Naive B cell (primary cell): ENCODE measurements at regions not wholly inside any gene's neighbourhood (a gene's known extent, or its start where the extent isn't known, plus 50 kb on each side); places are given as distances from the start of the nearest gene placed in this dataset.
"Not testable (repeated sequence)": the region's sequence is repeated elsewhere in the genome, so short reads cannot be mapped to it uniquely, and the experiment has no call there.

Experiments
- ATAC-seq, 2 donors: fragments of 150-1000 bp; cut with Tn5 transposase; 2 replicates each; pipeline ENCODE4 v1.10.0; 2021; ENCODE audit warnings: low read depth in 2 of 2, mild to moderate bottlenecking in 2 of 2, moderate library complexity in 2 of 2
- DNase-seq: peaks from one replicate; pipeline ENCODE4 v3.0.0; 2022
- H3K27ac Mint-ChIP-seq, 6 donors: one replicate each; pipeline ENCODE4 v1.8.0; 2020 to 2022; ENCODE audit warnings: mild to moderate bottlenecking in 6 of 6, mixed read lengths in 6 of 6, moderate library complexity in 5 of 6, inconsistent platforms in 2 of 6
- H3K27me3 Mint-ChIP-seq, 3 donors: one replicate each; pipeline ENCODE4 v1.8.0; 2021 to 2022; ENCODE audit warnings: mixed read lengths in 3 of 3, mild to moderate bottlenecking in 1 of 3
- H3K36me3 Mint-ChIP-seq, 2 donors: one replicate each; pipeline ENCODE4 v1.8.0; 2020 to 2022; ENCODE audit warnings: mixed read lengths in 2 of 2, inconsistent platforms in 1 of 2, mild to moderate bottlenecking in 1 of 2
- H3K4me1 Mint-ChIP-seq, 3 donors: one replicate each; pipeline ENCODE4 v1.8.0; 2020 to 2022; ENCODE audit warnings: mixed read lengths in 3 of 3, inconsistent platforms in 1 of 3, mild to moderate bottlenecking in 1 of 3, moderate library complexity in 1 of 3
- H3K4me3 Mint-ChIP-seq, 8 donors: one replicate each; pipeline ENCODE4 v1.8.0; 2020 to 2022; ENCODE audit warnings: mild to moderate bottlenecking in 8 of 8, mixed read lengths in 8 of 8, moderate library complexity in 8 of 8, inconsistent platforms in 2 of 8
- H3K9me3 Mint-ChIP-seq, 7 donors: one replicate each; pipeline ENCODE4 v1.8.0; 2020 to 2022; ENCODE audit warnings: mixed read lengths in 7 of 7, mild to moderate bottlenecking in 5 of 7, inconsistent platforms in 2 of 7, moderate library complexity in 1 of 7

DNA sequence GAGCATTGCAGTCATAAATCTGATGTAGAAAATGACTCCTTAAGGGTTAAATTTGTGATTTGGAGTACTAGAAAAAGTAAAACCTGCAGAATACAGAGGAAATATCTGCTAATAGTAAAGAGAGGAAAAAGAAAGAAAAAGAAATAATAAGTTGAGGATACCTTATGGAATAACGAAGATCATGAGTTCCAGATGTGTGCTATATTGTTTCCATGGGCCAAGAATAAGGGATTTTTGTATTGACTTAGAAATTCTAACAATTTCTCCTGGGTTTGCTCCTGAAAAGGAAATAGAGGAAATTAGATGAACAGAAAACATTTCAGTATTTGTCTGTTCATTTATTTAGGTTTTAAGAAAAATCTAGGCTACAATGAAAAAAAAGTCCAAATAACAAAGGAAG, 115.3 kb downstream of the ALG10B start:
- Mint-ChIP-seq H3K27me3 (no peaks in the 10 kb centered on the region), H3K9me3 (peaks cover 0 to 11% (median 7%) of the 10 kb centered on the region in 7 donors), H3K36me3 (no peaks in the 10 kb centered on the region), H3K27ac (no peak overlapping the region), H3K4me3 (no peak overlapping the region), H3K4me1 (no peaks in the 10 kb centered on the region)
- no peak for ATAC-seq
- no peak for DNase-seq

DNA sequence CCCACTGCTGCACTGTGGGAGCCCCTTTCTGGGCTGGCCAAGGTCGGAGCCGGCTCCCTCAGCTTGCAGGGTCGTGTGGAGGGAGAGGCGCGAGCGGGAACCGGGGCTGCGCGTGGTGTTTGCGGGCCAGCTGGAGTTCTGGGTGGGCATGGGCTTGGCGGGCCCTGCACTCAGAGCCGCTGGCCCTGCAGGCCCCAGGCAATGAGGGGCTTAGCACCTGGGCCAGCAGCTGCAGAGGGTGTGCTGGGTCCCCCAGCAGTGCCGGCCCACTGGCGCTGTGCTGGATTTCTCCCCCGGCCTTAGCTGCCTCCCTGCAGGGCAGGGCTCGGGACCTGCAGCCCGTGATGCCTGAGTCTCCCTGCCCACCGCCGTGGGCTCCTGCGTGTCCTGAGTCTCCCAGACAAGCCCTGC, 125.3 kb downstream of the ALG10B start:
- ATAC-seq, DNase-seq, H3K4me1 Mint-ChIP-seq, H3K36me3 Mint-ChIP-seq, H3K27ac Mint-ChIP-seq, H3K4me3 Mint-ChIP-seq, H3K27me3 Mint-ChIP-seq: not testable (repeated sequence)
- H3K9me3 Mint-ChIP-seq: peaks cover 6 to 21% (median 11%) of the 10 kb centered on the region in 7 donors

DNA sequence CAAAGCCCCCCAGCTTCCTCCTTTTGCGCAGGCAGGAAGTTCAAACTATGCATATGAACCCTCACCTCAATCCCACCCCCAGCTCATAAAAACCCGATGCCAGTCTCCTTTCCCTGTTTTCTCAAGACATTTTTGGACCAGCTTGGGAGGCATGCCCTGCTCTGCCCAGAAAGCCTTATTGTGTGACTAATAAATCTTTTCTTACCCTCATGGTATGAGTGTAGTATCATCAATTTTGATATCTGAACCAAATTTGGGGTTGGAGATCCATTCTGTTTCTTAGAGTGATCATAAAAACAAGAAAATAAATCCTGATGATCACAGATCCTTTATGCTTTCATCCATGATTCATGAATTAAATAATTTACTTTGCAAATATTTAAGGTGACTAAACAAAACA, 128.5 kb downstream of the ALG10B start:
- no peaks in the 10 kb centered on the region for H3K4me1 Mint-ChIP-seq
- ATAC-seq: no peak
- no peak overlapping the region for H3K27ac Mint-ChIP-seq
- H3K9me3 Mint-ChIP-seq: peaks cover 0 to 10% (median 4%) of the 10 kb centered on the region in 7 donors
- H3K27me3 Mint-ChIP-seq: no peaks in the 10 kb centered on the region
- DNase-seq: no peak
- H3K36me3 Mint-ChIP-seq: no peaks in the 10 kb centered on the region
- H3K4me3 Mint-ChIP-seq: no peak overlapping the region

DNA sequence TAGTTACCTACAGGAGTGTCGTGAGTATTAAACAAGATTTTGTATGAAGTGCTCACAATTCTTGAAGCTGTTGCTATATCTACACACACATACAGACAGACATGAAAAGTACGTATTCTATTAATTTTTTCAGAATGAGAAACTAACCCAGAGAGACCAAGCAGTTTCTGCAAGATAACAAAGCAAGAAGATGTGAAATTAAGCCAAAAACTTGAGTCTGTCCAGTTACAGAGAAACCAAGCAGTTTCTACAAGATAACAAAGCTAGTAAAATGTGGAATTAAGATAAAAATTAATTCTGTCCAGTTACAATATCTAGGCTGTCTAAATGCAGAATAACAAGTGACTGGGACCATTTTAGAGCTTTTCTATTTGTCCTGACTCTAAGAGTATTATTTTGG, 132.4 kb downstream of the ALG10B start:
- no peaks in the 10 kb centered on the region for H3K27me3 Mint-ChIP-seq
- H3K4me1 Mint-ChIP-seq: no peaks in the 10 kb centered on the region
- no peak overlapping the region for H3K4me3 Mint-ChIP-seq
- no peak overlapping the region for H3K27ac Mint-ChIP-seq
- peaks cover 0 to 12% (median 3%) of the 10 kb centered on the region in 7 donors for H3K9me3 Mint-ChIP-seq
- no peak for DNase-seq
- ATAC-seq: no peak
- no peaks in the 10 kb centered on the region for H3K36me3 Mint-ChIP-seq

DNA sequence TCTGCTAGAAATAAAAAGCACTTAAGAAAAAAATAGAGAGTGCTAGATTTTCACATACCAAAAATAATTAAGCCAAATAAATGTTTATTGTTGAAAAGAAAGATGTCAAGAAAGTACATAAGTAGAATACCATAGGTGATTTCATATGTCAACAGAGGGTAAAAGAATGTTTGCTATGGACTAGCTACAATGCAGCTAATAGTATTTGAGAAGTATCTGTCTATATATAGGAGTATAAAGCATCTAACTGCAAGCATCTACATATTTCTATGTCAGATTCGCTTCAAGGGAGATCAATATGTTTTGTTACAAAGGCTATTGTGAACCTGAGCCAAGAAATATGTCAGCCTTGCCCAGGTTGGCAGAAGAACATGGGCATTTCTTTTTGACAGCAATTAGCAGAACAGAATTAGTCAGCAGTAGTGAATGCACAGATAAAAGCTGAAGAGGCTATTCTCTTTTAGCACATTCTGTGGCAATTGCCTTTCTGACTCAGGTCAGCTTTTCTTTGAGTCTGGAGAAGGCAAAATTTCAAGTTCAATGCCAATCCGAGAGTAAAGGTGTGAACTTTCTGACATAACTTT, 140.1 kb downstream of the ALG10B start:
- no peak overlapping the region for H3K27ac Mint-ChIP-seq
- H3K4me3 Mint-ChIP-seq: no peak overlapping the region
- no peaks in the 10 kb centered on the region for H3K4me1 Mint-ChIP-seq
- H3K9me3 Mint-ChIP-seq: peaks cover 0 to 10% (median 0%) of the 10 kb centered on the region in 7 donors
- peaks cover 0 to 3% (median 0%) of the 10 kb centered on the region in 3 donors for H3K27me3 Mint-ChIP-seq
- ATAC-seq (no peak), DNase-seq (no peak)
- H3K36me3 Mint-ChIP-seq: no peaks in the 10 kb centered on the region

DNA sequence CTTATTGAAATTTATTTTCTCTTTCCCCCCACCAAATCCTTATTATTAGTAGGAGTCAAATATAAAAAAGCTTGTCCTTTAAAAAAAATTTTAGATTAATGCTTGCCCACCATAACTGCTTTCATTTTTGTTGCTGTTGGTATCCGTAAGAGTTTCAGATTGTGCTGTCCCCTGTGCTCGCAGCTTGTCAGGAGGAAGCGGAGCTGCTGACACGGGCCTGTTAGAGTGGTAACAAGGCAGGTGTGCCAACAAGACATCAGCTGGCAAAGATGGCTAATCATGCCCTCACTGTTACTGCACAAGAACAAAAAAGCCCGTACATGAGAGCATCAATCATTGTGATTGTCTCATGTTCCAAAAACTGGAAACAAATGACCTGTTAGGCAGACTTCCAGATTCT, 148.4 kb downstream of the ALG10B start:
- Mint-ChIP-seq H3K4me1 (no peaks in the 10 kb centered on the region), H3K4me3 (no peak overlapping the region), H3K27ac (no peak overlapping the region), H3K27me3 (no peaks in the 10 kb centered on the region), H3K9me3 (peaks cover 0 to 3% (median 0%) of the 10 kb centered on the region in 7 donors), H3K36me3 (no peaks in the 10 kb centered on the region)
- ATAC-seq (no peak), DNase-seq (no peak)

DNA sequence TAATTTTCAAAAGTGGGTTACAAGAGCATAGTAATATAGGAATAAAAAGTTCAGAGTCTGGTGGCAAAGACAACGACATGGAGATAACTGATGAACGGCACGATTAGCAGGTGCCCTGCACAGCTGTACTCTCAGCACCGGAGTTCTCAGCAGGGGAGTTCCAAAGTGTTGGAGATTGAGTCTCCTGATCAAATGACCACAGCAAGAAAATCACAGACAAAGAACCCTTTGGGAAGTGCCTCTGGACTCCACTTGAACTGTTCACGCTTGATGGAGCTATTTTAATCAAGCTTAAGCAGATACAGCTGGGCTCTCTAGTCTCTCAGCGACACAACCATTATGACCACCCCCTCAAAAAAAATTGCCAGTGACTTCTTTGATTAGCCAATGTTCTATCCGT, 153.1 kb downstream of the ALG10B start:
- ATAC-seq: no peak
- H3K27me3 Mint-ChIP-seq: no peaks in the 10 kb centered on the region
- H3K27ac Mint-ChIP-seq: no peak overlapping the region
- DNase-seq: no peak
- H3K4me1 Mint-ChIP-seq: no peaks in the 10 kb centered on the region
- H3K36me3 Mint-ChIP-seq: no peaks in the 10 kb centered on the region
- no peak overlapping the region for H3K4me3 Mint-ChIP-seq
- H3K9me3 Mint-ChIP-seq: peaks cover 3 to 15% (median 7%) of the 10 kb centered on the region in 7 donors

DNA sequence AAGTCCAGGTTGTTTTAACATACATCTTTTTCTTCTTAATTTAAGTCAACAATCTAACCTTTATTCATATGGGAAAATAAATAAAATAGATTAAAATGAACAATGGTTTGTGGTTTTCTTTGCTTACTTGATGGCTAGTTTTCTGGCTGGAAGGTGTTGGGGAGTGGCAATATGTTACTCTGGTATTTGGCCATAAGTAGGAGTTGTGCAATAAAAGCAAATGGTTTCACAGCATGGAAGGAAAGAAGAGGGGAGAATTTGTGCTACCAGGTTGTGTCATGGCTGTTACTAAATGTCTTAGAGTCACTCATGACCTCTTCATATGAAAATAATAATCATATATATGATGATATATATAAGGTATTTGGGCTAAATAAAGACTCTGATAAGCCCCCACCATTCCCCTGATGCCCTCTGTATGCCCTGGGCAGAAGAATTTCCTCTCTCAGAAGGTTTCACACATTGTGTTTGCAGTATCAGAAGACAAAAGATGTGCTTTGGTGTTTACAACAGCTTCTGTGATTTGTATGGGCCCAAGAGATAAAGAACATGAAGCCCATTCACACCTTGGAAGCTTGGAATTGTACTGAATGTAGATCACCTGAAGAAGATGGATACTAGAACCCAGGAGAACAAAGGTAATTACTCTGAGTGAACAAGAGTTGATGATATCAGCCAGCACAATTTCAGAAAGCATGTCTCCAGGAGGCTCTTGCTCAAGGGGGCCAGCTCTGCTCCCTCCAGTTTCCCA, 160.9 kb downstream of the ALG10B start:
- Mint-ChIP-seq H3K36me3 (no peaks in the 10 kb centered on the region), H3K4me3 (no peak overlapping the region), H3K4me1 (no peaks in the 10 kb centered on the region), H3K9me3 (peaks cover 3 to 11% (median 7%) of the 10 kb centered on the region in 7 donors), H3K27ac (no peak overlapping the region), H3K27me3 (no peaks in the 10 kb centered on the region)
- ATAC-seq: no peak
- no peak for DNase-seq

DNA sequence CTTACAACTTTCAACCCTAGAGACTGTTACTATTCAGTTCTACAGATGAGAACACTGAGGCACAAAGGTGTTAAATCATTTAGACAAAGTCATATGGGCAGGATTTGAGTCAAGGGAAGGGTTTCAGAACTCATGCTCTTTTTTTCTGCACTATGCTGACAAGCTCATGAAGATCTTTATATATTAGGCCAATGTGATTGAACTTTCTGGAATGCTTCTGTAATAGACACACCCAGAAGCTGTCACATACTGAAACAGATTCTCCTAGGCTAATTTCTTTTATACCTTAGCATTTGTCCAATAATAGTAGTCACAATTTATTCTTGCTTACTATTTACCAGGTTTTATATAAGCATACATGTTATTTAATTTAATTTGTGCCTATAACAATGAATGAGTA, 164.0 kb downstream of the ALG10B start:
- Mint-ChIP-seq H3K4me3 (no peak overlapping the region), H3K36me3 (no peaks in the 10 kb centered on the region), H3K4me1 (no peaks in the 10 kb centered on the region), H3K27me3 (no peaks in the 10 kb centered on the region), H3K9me3 (peaks cover 0 to 1% (median 0%) of the 10 kb centered on the region in 7 donors), H3K27ac (no peak overlapping the region)
- no peak for DNase-seq
- ATAC-seq: no peak

DNA sequence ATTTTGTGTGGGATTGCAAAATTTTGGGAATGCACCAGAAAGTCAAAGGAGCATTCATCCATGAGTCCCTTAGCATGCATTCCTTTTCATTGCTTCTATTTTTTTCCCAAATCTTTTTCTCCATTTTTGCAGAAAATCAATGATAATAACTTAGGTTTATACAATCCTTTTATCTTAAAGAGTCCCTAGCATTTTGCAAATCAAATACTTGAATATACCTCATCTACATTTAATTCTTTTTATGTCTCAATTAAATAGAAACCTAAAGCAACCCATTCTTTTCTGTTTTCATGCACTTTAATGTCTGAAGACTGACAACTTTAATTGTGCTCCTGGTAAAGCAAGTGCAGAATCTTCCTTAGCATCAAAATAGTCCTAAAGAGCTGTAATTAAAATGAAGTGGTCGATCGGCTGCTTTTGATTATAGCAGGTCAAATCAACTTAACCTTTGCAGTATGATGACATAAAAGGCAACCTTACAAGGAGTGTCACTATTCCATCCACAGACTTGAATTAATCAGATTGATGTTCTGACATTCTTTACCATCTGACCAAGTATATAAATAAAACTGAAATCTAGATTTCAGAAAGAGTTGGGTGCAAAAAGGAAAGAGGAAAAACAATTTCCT, 168.4 kb downstream of the ALG10B start:
- DNase-seq (no peak), ATAC-seq (no peak)
- H3K9me3 Mint-ChIP-seq: peaks cover 0 to 5% (median 0%) of the 10 kb centered on the region in 7 donors
- H3K27me3 Mint-ChIP-seq: no peaks in the 10 kb centered on the region
- H3K4me1 Mint-ChIP-seq: no peaks in the 10 kb centered on the region
- H3K4me3 Mint-ChIP-seq: no peak overlapping the region
- H3K36me3 Mint-ChIP-seq: no peaks in the 10 kb centered on the region
- H3K27ac Mint-ChIP-seq: no peak overlapping the region

DNA sequence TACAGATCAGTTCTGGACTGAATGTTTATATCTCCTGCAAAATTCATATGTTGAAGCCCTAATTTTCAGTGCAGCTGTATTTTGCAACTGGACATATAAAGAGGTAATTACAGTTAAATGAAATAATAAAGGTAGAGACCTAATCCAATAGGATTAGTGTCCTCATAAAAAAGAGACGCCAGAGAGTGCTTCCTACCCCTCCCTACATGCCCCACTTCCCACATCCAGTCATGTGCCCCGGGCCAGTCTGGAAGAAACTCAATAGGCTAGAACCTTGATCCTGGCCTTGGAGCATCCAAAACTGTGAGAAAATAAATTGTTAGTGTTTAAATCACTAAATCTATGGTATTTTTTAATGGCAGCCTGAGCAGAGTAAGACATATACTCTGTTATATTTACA, 172.3 kb downstream of the ALG10B start:
- no peaks in the 10 kb centered on the region for H3K36me3 Mint-ChIP-seq
- no peak overlapping the region for H3K27ac Mint-ChIP-seq
- no peaks in the 10 kb centered on the region for H3K27me3 Mint-ChIP-seq
- no peaks in the 10 kb centered on the region for H3K4me1 Mint-ChIP-seq
- no peak overlapping the region for H3K4me3 Mint-ChIP-seq
- H3K9me3 Mint-ChIP-seq: peaks cover 0 to 10% (median 5%) of the 10 kb centered on the region in 7 donors
- DNase-seq: no peak
- ATAC-seq: no peak

DNA sequence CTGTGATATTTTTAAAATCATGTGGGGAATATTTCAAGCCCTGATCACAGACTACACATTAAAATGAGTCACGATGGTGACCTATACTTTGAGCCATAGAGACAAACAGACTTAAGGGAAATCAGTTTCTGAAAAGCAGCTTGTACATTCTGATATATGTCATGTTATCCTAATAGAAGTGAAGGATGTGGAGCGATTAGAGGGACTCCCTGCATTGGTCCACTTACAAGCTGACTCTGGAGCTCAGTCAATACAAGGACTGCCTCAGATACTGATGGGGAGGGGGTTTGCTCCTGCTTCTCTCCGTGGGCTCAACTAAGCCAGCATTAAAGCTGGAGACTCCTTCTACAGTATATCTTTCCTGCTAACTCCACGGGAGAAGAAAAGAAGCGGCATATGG, 173.5 kb downstream of the ALG10B start:
- ATAC-seq: no peak
- H3K9me3 Mint-ChIP-seq: peaks cover 0 to 13% (median 5%) of the 10 kb centered on the region in 7 donors
- H3K36me3 Mint-ChIP-seq: no peaks in the 10 kb centered on the region
- no peaks in the 10 kb centered on the region for H3K27me3 Mint-ChIP-seq
- H3K4me1 Mint-ChIP-seq: no peaks in the 10 kb centered on the region
- DNase-seq: no peak
- no peak overlapping the region for H3K27ac Mint-ChIP-seq
- no peak overlapping the region for H3K4me3 Mint-ChIP-seq

DNA sequence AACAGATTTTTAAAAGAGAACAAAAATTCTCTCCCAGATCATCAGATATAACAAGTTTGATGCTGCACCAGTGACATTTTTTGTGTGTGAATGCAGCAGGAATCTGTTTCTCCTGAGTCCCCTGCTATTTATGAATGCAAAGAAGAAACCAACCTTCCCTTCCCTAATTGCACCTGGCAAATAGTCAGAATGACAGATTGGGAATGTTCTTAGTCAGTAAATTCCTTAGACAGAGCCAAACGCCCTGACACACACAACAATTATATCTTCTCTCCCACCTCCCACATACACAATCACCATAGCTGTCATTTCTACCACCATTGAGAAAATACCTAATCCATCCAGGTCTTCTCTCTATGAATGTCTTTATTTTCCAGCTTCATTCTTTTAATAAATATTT, 174.4 kb downstream of the ALG10B start:
- H3K4me1 Mint-ChIP-seq: no peaks in the 10 kb centered on the region
- H3K27me3 Mint-ChIP-seq: no peaks in the 10 kb centered on the region
- DNase-seq (no peak), ATAC-seq (no peak)
- H3K27ac Mint-ChIP-seq: no peak overlapping the region
- peaks cover 0 to 13% (median 5%) of the 10 kb centered on the region in 7 donors for H3K9me3 Mint-ChIP-seq
- H3K36me3 Mint-ChIP-seq: no peaks in the 10 kb centered on the region
- H3K4me3 Mint-ChIP-seq: no peak overlapping the region

DNA sequence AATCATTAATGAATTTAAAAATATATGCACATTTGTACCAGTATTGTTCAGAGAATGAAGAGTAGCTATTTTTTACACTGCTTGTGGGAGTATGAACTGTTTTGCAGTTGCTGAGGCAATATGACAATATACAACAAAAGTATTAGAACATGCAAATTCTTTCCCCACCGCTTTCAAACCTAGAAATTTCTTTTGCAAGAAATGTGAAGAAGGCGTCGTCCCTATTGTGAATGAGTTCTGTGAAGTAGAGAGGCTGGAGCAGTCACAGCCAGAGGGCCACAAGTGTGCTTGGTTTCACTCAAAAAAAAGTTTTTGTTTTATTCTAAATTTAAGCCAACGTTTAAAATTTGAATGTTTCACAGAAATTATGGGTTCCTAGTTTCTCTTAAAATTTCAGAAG, 184.9 kb downstream of the ALG10B start:
- no peak overlapping the region for H3K4me3 Mint-ChIP-seq
- H3K36me3 Mint-ChIP-seq: no peaks in the 10 kb centered on the region
- H3K9me3 Mint-ChIP-seq: peaks cover 0 to 23% (median 13%) of the 10 kb centered on the region in 7 donors
- H3K27ac Mint-ChIP-seq: no peak overlapping the region
- H3K27me3 Mint-ChIP-seq: no peaks in the 10 kb centered on the region
- no peaks in the 10 kb centered on the region for H3K4me1 Mint-ChIP-seq
- ATAC-seq: no peak
- no peak for DNase-seq
